Peyer's patch (tissue), 4 donors: ENCODE measurements at regions not wholly inside any gene's neighbourhood (a gene's known extent, or its start where the extent isn't known, plus 50 kb on each side); places are given as distances from the start of the nearest gene placed in this dataset.

ENCODE experiments used
- POLR2A ChIP-seq, 2 donors: fragments of 450-650 bp; IDR thresholded peaks; one replicate each; pipeline ENCODE4 v1.5.1; 2017; ENCODE audit warnings: antibody characterized with exemption in 2 of 2, mild to moderate bottlenecking in 2 of 2, moderate library complexity in 2 of 2
- TF ChIP-seq, protein P1 (sequence below), 6 experiments: fragments of 450-650 bp in 4 of 6; fragments of 200-600 bp in 2 of 6; sonication (generic) in 1 of 6; IDR thresholded peaks; one replicate each; pipeline ENCODE4 v1.5.1; 2017 to 2019; ENCODE audit warnings: antibody characterized with exemption in 6 of 6, mild to moderate bottlenecking in 3 of 6, moderate library complexity in 1 of 6

DNA sequence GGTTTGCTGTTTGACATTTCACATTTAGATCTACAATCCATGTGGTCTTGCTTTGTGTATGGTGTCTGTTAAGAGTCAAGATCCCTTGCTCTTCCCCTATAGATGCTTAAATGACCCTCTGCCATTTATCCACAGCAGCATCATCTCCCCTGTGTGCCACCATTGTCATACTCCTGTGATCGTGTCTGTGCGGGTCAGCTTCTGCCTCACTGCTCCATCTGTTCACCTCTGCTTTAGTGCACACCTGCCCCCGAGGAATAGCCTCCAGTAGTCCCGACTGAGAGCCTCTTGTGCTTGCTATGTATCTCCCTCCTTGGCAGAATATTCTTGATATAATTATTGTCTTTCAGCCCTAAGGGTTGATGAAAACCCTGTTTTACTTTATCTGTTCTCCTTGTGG lies 551.2 kb downstream of the CDH26 start:
- TF ChIP-seq, protein P1, sequence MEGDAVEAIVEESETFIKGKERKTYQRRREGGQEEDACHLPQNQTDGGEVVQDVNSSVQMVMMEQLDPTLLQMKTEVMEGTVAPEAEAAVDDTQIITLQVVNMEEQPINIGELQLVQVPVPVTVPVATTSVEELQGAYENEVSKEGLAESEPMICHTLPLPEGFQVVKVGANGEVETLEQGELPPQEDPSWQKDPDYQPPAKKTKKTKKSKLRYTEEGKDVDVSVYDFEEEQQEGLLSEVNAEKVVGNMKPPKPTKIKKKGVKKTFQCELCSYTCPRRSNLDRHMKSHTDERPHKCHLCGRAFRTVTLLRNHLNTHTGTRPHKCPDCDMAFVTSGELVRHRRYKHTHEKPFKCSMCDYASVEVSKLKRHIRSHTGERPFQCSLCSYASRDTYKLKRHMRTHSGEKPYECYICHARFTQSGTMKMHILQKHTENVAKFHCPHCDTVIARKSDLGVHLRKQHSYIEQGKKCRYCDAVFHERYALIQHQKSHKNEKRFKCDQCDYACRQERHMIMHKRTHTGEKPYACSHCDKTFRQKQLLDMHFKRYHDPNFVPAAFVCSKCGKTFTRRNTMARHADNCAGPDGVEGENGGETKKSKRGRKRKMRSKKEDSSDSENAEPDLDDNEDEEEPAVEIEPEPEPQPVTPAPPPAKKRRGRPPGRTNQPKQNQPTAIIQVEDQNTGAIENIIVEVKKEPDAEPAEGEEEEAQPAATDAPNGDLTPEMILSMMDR (IDR thresholded peaks at IDR 0.05) = no peak
- no peak for TF ChIP-seq POLR2A (IDR thresholded peaks at IDR 0.05)
